ENCODE measurements at regions not wholly inside any gene's neighbourhood (a gene's known extent, or its start where the extent isn't known, plus 50 kb on each side); places are given as distances from the start of the nearest gene placed in this dataset.
A peak's percentile ranks its signal among the peaks of the same experiment; 100 is the strongest.

DNA sequence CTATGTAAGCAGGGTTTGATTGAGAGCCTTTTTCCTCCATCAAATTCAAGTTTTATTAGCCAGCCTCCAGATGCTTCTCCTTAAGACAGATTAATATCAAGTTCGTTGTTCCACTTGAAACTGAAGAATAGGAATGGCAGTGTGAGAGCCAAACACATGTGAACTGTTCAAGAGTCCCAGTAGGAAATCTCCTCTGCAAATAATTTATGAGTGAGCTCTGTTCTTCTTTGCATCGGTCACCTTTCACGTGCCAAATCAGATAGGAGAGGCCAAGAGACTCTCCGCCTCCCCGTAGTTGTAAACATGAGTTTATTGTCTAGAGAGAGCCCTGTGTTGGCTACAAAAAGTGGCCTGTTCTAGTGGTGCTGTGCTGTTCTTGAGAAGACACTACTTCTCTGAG is 372.1 kb upstream of the NR2F2 start:
- Histone ChIP-seq H3K4me3 (no peak overlapping the region), H3K36me3 (no peaks in the 10 kb centered on the region), H3K9me3 (peaks cover 7% of the 10 kb centered on the region), H3K27me3 (no peaks in the 10 kb centered on the region)
- no peak for DNase-seq

DNA sequence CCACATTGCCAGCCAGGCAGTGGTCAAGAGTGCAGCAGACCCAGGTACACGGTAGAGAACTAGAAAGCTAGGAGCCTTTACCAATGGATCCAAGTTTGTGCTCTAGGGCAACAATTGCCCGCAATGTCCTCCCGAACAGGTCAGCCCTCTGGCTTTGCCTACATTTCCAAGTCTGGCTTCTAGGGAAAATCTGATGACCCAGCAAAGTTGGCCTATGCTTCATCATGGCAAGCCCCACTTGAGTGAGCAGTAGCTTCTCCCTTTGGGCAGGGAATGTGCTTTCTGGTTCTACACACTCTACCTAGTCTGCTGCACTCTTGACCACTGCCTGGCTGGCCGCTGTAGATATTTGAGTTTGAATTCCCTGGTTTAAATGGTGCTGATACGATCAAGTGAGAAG is 361.6 kb upstream of the NR2F2 start:
- H3K36me3 ChIP-seq = no peaks in the 10 kb centered on the region
- no peaks in the 10 kb centered on the region for H3K27me3 ChIP-seq
- no peaks in the 10 kb centered on the region for H3K9me3 ChIP-seq
- H3K4me3 ChIP-seq = no peak overlapping the region
- DNase-seq = no peak

DNA sequence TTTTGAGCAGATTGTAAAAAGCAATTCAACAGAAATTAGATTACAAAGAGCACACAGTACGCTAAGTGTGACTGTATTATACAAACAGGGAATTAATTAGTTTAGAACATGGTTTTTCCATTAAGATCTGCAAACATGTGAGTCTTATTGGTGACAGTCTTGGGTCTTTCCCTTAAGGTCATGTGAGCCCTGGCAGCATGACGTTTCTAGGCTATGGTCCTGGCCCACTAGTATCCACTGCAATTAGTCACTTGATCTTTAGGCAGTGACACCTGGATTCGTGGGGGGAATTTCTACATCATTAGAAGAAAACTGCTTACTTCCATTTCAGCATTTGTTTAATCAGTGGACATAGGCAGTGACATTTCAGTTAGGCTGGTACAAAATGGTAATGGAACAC is 360.2 kb upstream of the NR2F2 start:
- Histone ChIP-seq H3K27me3 (no peaks in the 10 kb centered on the region), H3K36me3 (no peaks in the 10 kb centered on the region), H3K9me3 (no peaks in the 10 kb centered on the region), H3K4me3 (no peak overlapping the region)
- DNase-seq = no peak

DNA sequence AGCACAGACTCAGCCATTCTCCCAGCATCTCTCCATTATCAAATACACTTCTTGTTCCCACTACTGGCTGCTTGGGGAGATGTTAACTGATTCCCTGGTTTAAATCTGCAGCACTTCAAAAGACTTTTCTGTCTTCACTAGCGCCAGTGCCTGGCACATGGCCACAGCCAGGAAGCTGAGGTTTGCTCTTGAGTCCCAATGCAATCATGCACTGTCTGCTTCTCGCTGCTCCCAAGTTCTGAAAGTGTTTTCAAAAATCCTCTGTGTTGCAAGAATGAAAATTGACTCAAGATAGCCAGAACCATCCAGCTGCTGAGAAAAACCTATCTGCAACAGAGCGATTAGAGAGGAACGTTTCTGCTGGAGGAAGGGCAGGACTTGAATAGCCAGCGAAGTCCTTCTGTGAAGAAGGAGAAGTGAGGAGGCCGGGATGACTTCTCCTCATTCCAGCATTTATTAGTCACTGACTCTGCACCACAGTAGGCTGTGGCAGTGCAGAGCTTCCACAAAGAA is 358.4 kb upstream of the NR2F2 start:
- DNase-seq = peak; percentile 26
- no peaks in the 10 kb centered on the region for H3K9me3 ChIP-seq
- no peak overlapping the region for H3K4me3 ChIP-seq
- H3K36me3 ChIP-seq = no peaks in the 10 kb centered on the region
- no peaks in the 10 kb centered on the region for H3K27me3 ChIP-seq

DNA sequence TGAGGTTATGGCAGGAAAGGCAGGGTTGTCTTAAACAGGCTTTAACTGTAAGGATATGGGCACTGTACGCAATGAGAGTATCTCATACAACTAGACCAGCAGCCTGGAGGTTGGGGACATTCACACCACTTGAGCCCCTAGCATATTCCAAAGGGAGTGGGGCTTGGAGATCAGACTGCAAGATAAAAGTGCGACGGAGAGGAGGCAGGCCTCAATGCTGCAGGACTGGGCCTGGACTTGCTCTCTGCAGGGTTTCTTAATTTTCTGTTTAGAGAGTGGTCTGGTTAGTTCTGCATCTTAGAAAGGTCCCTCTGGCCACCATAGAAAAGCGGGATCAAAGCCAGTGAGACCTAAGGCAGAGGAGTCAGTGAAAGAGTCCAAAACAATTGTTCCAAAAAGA is 357.7 kb upstream of the NR2F2 start:
- DNase-seq = no peak
- H3K36me3 ChIP-seq = no peaks in the 10 kb centered on the region
- no peak overlapping the region for H3K4me3 ChIP-seq
- no peaks in the 10 kb centered on the region for H3K9me3 ChIP-seq
- no peaks in the 10 kb centered on the region for H3K27me3 ChIP-seq

DNA sequence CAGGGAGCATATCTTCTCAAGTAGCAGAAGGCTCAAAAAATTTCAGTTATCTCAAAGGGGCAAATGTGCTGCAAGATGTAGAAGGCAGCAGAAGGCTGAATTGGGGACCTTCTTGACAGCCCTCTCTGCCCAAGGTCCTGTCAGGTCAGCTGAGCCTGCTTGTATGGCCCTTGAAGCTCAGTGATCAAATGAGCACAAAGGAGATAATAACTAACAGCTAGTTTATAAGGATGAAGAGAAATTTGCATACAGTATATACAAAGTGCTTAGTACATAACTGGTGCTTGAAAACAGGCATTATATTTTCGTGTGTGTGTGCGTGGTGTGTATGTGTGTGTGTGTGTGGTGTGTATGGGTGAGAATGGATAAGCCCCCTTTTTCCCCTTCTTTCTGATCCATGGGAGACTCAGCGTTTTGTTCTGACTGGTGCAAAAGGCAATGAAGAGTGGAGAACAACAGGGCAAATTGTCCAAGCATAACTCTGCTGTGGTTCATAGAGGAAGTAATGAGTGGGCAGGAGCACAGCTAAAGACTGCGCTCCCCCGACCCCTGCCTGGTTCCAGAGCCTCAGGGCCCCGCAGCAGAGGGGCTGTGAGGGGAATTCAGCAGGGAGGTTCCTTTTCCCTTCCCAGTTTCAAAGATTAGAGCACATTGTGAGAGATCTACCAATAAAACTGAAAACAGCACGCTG is 356.8 kb upstream of the NR2F2 start:
- Histone ChIP-seq H3K36me3 (no peaks in the 10 kb centered on the region), H3K9me3 (no peaks in the 10 kb centered on the region), H3K27me3 (no peaks in the 10 kb centered on the region), H3K4me3 (no peak overlapping the region)
- no peak for DNase-seq

DNA sequence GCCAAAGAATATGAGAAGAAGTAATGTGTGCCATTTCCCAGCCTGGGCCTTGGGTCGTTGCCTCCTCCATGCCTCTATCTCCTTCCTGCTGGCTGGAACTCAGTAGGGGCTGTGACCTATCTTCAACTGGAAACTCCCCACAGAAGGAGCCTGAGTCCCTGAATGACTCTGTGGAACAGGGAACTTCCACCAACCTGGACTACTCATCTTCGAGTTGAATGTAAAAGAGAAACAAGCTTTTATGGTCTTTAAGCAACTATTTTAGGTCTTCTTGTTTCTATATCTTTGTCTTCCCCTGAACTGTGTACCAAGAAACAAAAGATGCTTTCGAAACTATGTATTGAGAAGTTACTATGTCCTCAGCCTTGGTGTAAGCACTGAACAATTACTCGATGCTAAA is 355.3 kb upstream of the NR2F2 start:
- H3K4me3 ChIP-seq = no peak overlapping the region
- no peaks in the 10 kb centered on the region for H3K27me3 ChIP-seq
- no peaks in the 10 kb centered on the region for H3K9me3 ChIP-seq
- DNase-seq = no peak
- no peaks in the 10 kb centered on the region for H3K36me3 ChIP-seq

DNA sequence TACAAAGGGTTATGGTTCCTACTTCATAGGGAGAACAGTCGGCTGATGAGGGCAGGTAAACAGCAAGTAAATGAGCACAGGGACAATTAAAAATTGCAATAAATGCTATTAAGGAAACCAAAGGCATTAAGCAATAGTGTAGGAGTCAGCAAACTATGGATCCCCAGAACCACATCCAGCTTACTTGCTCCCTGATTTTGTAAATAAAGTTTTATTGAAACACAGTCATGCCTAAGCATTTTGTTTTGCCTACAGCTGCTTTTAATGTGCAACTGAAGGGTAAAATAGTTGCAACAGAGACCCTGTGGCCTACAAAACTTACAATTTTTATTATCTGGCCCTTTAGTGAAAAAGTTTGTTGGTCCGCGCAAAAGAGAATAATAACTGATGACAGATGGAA is 351.2 kb upstream of the NR2F2 start:
- H3K36me3 ChIP-seq = no peaks in the 10 kb centered on the region
- no peaks in the 10 kb centered on the region for H3K27me3 ChIP-seq
- no peak for DNase-seq
- no peaks in the 10 kb centered on the region for H3K9me3 ChIP-seq
- no peak overlapping the region for H3K4me3 ChIP-seq

DNA sequence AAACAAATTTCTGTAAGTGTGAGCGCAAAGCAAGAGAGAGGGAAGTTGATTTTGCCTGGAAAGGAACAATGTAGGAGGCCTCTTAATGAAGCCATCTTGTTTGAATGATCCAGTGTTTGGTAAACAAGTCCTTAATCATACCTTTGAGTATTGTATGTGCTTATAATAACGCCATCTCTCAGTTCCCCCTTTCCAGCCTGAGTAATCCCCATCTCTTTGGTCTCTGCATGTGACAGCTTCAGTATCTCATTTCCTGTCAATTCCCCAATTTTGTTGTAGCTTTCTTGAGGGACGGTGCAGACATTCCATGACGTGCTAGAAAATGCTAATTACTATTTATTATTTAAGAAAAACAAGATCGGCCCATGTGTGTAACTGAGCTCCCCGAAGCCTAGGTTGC is 349.3 kb upstream of the NR2F2 start:
- DNase-seq = no peak
- no peaks in the 10 kb centered on the region for H3K27me3 ChIP-seq
- H3K9me3 ChIP-seq = no peaks in the 10 kb centered on the region
- H3K4me3 ChIP-seq = no peak overlapping the region
- H3K36me3 ChIP-seq = no peaks in the 10 kb centered on the region

DNA sequence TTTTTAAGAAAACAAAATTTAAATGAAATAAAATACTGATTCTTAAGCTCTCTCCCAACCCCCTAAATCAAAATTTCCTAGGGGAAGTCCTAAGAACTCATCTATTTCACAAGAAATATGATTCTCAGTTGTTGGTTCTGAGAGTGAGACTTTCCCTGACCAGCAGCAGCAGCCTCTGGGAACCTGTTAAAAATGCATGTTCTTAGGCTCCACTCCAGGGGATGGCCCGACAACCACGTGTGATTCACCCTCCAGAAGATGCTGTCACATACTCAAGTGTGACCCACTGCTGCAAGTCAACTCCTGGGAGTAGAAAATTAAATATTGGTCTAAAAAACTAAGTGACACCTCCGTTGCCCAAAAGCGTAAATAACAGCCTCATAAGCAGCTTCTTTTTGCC is 343.2 kb upstream of the NR2F2 start:
- no peak for DNase-seq
- no peak overlapping the region for H3K4me3 ChIP-seq
- no peaks in the 10 kb centered on the region for H3K36me3 ChIP-seq
- H3K27me3 ChIP-seq = no peaks in the 10 kb centered on the region
- no peaks in the 10 kb centered on the region for H3K9me3 ChIP-seq

DNA sequence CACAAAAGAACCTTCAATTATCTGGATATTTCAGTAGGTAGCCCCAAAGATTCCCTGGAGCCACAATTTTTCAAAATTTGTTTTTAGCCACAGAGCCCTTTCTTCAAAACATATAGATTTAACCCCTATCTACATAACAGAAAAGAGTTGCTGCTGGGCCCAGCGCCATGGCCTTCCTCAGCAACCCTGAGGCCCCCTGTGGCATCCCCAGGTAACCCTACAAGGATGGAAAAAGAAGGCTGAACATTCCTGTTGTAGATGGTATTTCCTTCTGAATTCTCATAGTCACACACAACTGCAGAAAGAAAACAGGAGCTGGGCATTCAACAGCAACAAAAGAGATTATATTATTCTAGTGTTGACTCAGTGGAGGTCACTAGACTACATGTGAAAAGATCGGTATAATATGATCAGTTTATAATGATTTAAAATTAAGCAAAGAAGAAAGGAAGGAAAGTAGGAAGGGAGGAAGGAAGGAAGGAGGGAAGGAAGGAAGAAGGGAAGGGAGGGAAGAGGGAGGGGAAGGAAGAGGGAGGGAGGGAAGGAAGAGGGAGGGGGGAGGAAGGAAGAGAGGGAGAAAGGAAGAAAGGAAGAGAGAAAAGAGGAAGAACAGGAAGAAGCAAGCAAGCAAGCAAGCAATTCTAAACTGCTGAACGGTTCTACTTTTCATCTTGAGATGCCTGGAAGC is 342.5 kb upstream of the NR2F2 start:
- no peak for DNase-seq
- Histone ChIP-seq H3K4me3 (no peak overlapping the region), H3K27me3 (no peaks in the 10 kb centered on the region)

DNA sequence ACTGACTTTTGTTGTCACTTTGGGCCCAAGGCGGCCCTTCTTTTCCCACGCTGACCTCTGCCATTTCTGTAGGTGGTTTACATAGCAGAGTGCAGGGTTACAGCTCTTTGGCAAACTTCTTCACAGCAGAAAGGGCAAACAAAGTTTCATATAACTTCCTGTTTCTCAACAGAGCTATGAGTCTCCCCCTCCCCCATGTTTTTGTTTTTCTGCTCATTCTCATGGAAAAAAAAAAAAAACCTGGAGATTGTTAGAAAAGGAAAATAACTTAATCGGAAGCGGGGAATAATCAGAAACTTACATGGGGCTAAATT is 342.0 kb upstream of the NR2F2 start:
- H3K9me3 ChIP-seq = no peaks in the 10 kb centered on the region
- no peaks in the 10 kb centered on the region for H3K36me3 ChIP-seq
- no peak for DNase-seq
- H3K4me3 ChIP-seq = no peak overlapping the region
- H3K27me3 ChIP-seq = no peaks in the 10 kb centered on the region

More for the DNA sequence above, 342.5 kb upstream of the NR2F2 start:
- Histone ChIP-seq H3K9me3 (no peaks in the 10 kb centered on the region), H3K36me3 (no peaks in the 10 kb centered on the region)

DNA sequence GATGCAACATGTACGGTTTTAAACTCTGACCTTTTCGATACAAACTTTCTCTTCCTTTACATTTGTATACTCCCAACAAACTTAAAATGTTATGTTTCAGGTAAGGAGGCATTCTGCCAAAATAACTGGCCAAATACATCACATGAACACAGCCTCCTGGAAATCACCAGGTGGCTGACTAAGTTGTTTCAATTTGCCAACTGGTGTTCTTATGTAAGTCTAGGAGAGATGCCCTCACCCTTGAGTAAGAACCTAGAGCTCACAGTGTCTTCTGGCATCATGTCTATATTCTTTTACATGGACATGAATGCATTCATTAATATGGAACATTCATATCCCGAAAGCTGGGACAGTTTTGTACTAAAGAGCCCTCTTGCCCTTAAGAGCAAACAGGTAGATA is 341.1 kb upstream of the NR2F2 start:
- no peak overlapping the region for H3K4me3 ChIP-seq

DNA sequence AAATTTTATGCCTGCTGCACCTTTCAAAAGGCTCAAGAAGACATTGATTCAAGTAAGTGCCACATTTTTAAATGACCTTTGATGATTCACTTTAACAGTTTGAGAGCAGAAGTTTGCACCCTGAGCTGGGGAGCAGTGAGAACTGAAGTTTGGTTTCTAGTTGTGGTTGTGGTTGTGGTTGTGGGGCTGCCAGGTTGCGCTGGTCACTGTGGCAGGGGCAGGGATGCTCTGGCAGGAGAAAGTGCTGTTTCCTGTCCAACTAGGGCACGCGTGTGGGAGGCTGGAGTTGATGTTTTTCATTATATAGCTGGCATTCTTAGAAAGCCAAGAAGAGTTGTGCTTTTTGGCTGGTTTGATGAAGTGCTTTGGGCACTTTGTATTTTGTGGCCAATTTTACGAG is 339.7 kb upstream of the NR2F2 start:
- no peaks in the 10 kb centered on the region for H3K36me3 ChIP-seq
- H3K9me3 ChIP-seq = no peaks in the 10 kb centered on the region
- DNase-seq = no peak
- H3K27me3 ChIP-seq = no peaks in the 10 kb centered on the region
- H3K4me3 ChIP-seq = no peak overlapping the region

More for the DNA sequence above, 341.1 kb upstream of the NR2F2 start:
- no peak for DNase-seq
- no peaks in the 10 kb centered on the region for H3K9me3 ChIP-seq
- no peaks in the 10 kb centered on the region for H3K36me3 ChIP-seq
- H3K27me3 ChIP-seq = no peaks in the 10 kb centered on the region

DNA sequence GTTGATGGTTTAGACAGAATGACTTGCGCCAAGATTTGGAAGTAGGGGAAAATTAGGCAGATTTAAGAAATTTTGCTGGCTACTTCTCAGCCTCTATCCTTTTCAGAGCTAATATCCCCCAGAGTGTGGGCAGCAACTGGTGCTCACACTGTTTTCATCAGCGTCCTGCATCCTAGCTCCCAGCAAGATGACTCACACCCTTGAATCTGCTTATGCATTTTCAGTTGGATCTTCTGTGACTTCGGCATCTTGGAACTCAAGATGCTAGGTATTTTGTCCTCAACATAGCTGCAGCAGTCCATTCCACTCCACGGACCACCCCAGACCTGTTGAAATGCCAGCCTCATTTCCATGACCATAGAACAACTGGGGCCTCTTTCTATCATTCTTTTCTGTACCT is 336.1 kb upstream of the NR2F2 start:
- Histone ChIP-seq H3K9me3 (no peaks in the 10 kb centered on the region), H3K27me3 (no peaks in the 10 kb centered on the region), H3K4me3 (no peak overlapping the region), H3K36me3 (no peaks in the 10 kb centered on the region)
- DNase-seq = peak; percentile 5

DNA sequence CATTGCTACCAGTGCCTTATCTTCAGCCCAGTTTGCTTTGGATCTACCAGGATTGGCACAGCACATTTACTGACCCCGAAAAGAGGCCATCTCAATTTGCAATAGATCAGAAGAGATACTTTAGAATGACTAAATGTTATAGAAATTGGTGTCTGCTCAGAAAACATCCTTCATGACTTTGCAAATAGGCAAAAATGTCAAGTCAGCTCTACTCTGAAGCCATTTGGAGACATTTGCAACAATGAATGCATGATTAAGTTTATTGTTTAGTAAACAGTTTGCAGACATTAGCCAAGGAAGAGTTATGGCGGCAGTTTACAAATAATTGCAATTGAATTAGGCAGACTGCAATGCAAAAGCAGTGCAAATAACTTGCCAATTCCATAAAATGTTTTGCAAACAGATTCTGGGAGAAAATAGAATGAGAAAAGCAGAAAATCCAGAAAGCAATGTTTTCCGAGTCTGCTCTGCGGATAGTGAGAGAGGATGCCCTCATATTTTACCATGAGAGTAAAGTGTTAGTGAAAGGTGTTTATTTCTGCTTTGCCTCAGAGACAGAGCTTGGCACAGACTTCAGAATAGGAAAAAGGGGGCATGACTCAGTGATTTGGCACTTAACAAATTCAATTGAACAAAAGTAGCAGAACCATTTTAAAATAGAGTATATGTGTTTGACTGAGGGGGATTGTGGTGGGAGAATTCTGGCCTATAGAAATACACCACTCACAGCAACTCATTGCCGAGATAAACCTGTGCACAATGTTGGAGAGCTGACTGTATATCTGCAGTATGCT is 334.9 kb upstream of the NR2F2 start:
- no peaks in the 10 kb centered on the region for H3K27me3 ChIP-seq
- H3K36me3 ChIP-seq = no peaks in the 10 kb centered on the region
- H3K4me3 ChIP-seq = no peak overlapping the region
- peak; percentile 4 for DNase-seq
- no peaks in the 10 kb centered on the region for H3K9me3 ChIP-seq

DNA sequence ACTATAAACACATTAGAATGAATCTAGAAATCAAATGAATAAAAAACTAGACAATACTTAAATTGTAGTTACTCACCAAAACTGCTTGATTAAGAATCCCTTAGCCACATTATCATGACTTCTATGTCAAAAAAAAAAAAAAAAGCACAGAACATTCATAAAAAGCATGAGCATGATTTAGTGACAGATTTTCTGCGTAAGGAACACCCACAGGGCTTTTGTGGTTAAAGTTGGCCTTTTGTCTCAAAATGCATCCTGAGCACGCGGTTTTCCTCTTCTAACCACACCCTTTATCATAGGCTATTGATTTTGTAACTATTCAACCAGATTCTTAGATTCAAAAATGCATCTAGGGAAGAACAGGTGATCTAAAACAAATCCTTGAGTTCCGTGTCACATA is 334.0 kb upstream of the NR2F2 start:
- Histone ChIP-seq H3K9me3 (no peaks in the 10 kb centered on the region), H3K27me3 (no peaks in the 10 kb centered on the region), H3K36me3 (no peaks in the 10 kb centered on the region), H3K4me3 (no peak overlapping the region)
- DNase-seq = no peak

DNA sequence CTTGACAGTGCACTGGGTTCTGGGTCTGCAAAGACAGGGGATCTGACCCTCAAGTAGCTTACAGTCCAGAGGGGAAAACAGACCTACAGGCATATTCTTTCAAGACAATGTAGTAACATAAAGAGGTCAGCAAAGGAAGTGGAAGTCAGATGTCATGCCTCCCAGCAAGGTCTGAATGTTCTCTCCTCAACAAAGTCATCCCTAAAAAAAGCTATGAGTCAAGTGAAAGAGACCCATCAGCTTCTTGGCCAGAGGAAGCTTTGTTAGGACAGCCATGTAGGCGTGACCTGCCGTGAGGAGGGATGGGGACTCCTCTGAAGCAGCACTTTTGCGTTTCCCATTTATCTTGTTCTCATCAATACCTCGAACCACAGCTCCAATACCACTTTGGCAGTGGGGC is 331.6 kb upstream of the NR2F2 start:
- DNase-seq = no peak
- Histone ChIP-seq H3K4me3 (no peak overlapping the region), H3K27me3 (no peaks in the 10 kb centered on the region), H3K36me3 (no peaks in the 10 kb centered on the region), H3K9me3 (no peaks in the 10 kb centered on the region)
